A549 (cell line): ENCODE measurements at regions not wholly inside any gene's neighbourhood (a gene's known extent, or its start where the extent isn't known, plus 50 kb on each side); places are given as distances from the start of the nearest gene placed in this dataset.

Experiments used
- POLR2A ChIP-seq: IDR thresholded peaks from 2 replicates; pipeline ENCODE4 v1.6.1; 2012; ENCODE audit warnings: mild to moderate bottlenecking, low read length
- TF ChIP-seq, protein P1 (sequence below): fragments of >200 bp; sonication (Bioruptor Twin); formaldehyde crosslinking; IDR thresholded peaks from 3 replicates; pipeline ENCODE4 v1.5.1; 2016

DNA sequence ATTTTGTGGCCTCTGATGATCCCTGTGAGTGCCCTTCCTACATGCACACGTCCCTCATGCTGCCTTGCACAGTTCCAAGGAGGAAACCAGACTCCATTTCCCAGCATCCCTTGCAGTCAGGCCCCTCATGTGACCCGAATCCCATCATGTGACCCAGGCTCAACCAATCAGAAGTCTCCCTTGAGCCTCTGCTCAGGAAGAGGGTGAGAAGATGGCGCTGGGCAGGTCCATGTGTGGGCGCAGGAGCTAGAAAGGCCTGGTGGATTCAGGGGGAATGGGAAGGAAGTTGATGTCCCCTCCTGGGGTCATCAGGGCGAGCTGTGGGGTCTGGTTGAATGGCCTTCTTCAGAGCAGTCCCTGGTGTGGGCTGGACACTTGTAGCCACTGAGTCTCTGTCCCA, 240.5 kb downstream of the ADGRD1 start:
- TF ChIP-seq, protein P1, sequence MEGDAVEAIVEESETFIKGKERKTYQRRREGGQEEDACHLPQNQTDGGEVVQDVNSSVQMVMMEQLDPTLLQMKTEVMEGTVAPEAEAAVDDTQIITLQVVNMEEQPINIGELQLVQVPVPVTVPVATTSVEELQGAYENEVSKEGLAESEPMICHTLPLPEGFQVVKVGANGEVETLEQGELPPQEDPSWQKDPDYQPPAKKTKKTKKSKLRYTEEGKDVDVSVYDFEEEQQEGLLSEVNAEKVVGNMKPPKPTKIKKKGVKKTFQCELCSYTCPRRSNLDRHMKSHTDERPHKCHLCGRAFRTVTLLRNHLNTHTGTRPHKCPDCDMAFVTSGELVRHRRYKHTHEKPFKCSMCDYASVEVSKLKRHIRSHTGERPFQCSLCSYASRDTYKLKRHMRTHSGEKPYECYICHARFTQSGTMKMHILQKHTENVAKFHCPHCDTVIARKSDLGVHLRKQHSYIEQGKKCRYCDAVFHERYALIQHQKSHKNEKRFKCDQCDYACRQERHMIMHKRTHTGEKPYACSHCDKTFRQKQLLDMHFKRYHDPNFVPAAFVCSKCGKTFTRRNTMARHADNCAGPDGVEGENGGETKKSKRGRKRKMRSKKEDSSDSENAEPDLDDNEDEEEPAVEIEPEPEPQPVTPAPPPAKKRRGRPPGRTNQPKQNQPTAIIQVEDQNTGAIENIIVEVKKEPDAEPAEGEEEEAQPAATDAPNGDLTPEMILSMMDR, result no peak
- TF ChIP-seq POLR2A, result no peak
